GM21717 (cell line): ENCODE measurements at regions not wholly inside any gene's neighbourhood (a gene's known extent, or its start where the extent isn't known, plus 50 kb on each side); places are given as distances from the start of the nearest gene placed in this dataset.

Experiments used
- ATAC-seq: cut with Tn5 transposase; IDR thresholded peaks from one replicate; pipeline ENCODE4 v1.9.1; 2021; ENCODE audit warnings: mild to moderate bottlenecking, moderate library complexity; ENCODE audit not compliant: unreplicated experiment

- no peak for ATAC-seq
Observed at GRCh38 chr3:3633761-3634160, 165.5 kb upstream of the LRRN1 start.

- ATAC-seq, result no peak
Observed at GRCh38 chr3:3632449-3632848, 166.8 kb upstream of the LRRN1 start.

- no peak for ATAC-seq
Observed at GRCh38 chr3:3631114-3631513, 168.1 kb upstream of the LRRN1 start.

GRCh38 chr3:3629911-3630310 lies 169.3 kb upstream of the LRRN1 start:
- no peak for ATAC-seq

GRCh38 chr3:3628676-3629328 lies 170.4 kb upstream of the LRRN1 start:
- ATAC-seq, result no peak

- ATAC-seq, result no peak
Observed at GRCh38 chr3:3627114-3627513, 172.1 kb upstream of the LRRN1 start.

GRCh38 chr3:3625544-3626271 lies 173.5 kb upstream of the LRRN1 start:
- ATAC-seq, result no peak

GRCh38 chr3:3619815-3620214 lies 179.4 kb upstream of the LRRN1 start:
- ATAC-seq, result no peak

GRCh38 chr3:3618623-3619022 lies 180.6 kb upstream of the LRRN1 start:
- ATAC-seq, result no peak

- ATAC-seq, result no peak
Observed at GRCh38 chr3:3615533-3615932, 183.7 kb upstream of the LRRN1 start.

GRCh38 chr3:3610581-3611298 lies 188.5 kb upstream of the LRRN1 start:
- ATAC-seq, result no peak

GRCh38 chr3:3606321-3606720 lies 192.9 kb upstream of the LRRN1 start:
- no peak for ATAC-seq

GRCh38 chr3:3605226-3605625 lies 194.0 kb upstream of the LRRN1 start:
- no peak for ATAC-seq

- ATAC-seq, result no peak
Observed at GRCh38 chr3:3603351-3603750, 195.9 kb upstream of the LRRN1 start.

- no peak for ATAC-seq
Observed at GRCh38 chr3:3600665-3601340, 198.4 kb upstream of the LRRN1 start.

GRCh38 chr3:3599016-3599415 lies 200.2 kb upstream of the LRRN1 start:
- no peak for ATAC-seq

- ATAC-seq, result no peak
Observed at GRCh38 chr3:3594986-3595385, 204.2 kb upstream of the LRRN1 start.

- ATAC-seq, result no peak
Observed at GRCh38 chr3:3589715-3590130, 209.5 kb upstream of the LRRN1 start.

GRCh38 chr3:3587647-3587972 lies 211.6 kb upstream of the LRRN1 start:
- no peak for ATAC-seq

GRCh38 chr3:3586843-3587646 lies 212.2 kb upstream of the LRRN1 start:
- ATAC-seq, result no peak

- ATAC-seq, result no peak
Observed at GRCh38 chr3:3586336-3586735, 212.9 kb upstream of the LRRN1 start.
